ENCODE measurements at regions not wholly inside any gene's neighbourhood (a gene's known extent, or its start where the extent isn't known, plus 50 kb on each side); places are given as distances from the start of the nearest gene placed in this dataset.

DNA sequence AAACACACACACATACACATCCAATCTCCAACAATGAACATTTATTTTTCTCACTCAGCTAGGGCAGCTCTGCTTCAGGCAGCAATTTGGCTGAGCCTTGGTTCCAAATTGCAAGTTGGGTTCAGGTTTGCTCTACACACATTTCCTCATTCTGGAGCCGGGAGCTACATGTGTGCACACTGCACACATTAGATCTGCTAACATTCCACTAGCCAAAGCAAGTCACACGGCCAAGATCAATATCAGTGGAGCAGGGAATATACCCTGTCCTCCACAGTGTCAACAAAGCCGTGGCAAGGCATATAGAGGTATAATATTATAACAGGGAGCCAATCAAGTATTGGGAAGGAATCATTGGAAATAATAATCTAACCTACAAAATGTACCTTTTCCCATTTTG, 57.5 kb upstream of the PPP1R3C start:
- intact Hi-C loops (cut with DNase I, micrococcal nuclease) = no loop called here
- Histone ChIP-seq H3K9me3 (no peaks in the 10 kb centered on the region), H3K4me1 (ENCODE audit: low read depth) (no peaks in the 10 kb centered on the region), H3K36me3 (ENCODE audit: low read depth) (no peaks in the 10 kb centered on the region), H3K4me3 (no peak overlapping the region)
- TF ChIP-seq, protein P1, sequence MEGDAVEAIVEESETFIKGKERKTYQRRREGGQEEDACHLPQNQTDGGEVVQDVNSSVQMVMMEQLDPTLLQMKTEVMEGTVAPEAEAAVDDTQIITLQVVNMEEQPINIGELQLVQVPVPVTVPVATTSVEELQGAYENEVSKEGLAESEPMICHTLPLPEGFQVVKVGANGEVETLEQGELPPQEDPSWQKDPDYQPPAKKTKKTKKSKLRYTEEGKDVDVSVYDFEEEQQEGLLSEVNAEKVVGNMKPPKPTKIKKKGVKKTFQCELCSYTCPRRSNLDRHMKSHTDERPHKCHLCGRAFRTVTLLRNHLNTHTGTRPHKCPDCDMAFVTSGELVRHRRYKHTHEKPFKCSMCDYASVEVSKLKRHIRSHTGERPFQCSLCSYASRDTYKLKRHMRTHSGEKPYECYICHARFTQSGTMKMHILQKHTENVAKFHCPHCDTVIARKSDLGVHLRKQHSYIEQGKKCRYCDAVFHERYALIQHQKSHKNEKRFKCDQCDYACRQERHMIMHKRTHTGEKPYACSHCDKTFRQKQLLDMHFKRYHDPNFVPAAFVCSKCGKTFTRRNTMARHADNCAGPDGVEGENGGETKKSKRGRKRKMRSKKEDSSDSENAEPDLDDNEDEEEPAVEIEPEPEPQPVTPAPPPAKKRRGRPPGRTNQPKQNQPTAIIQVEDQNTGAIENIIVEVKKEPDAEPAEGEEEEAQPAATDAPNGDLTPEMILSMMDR (IDR thresholded peaks at IDR 0.05) = no peak
- ATAC-seq = no peak
- no peak for DNase-seq

DNA sequence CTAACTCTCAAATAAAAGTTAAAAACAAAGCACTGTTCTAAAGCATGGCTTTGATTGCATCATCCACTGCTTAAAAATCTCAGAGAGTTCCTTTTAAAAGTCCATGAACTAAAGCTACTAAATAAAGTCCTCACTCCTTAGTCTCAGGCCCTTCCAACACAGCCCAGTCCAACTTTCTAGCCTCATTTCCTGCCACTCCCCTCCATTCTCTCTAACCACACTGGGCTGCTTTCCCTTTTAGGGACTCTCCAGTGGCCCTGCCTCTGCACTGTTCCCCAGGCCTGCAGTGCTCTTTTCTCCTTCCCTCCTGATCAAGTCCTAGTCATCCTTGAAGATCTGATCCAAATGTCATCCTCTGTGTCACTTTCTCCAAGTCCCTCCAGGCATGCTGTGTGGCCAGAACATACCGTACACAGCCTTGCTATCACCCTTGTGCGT, 56.9 kb upstream of the PPP1R3C start:
- Histone ChIP-seq H3K4me1 (ENCODE audit: low read depth) (no peaks in the 10 kb centered on the region), H3K36me3 (ENCODE audit: low read depth) (no peaks in the 10 kb centered on the region), H3K9me3 (no peaks in the 10 kb centered on the region), H3K4me3 (no peak overlapping the region)
- intact Hi-C loops (cut with DNase I, micrococcal nuclease) = no loop called here
- ATAC-seq = peak; percentile 41
- DNase-seq = no peak
- TF ChIP-seq, protein P1 (IDR thresholded peaks at IDR 0.05) = no peak

DNA sequence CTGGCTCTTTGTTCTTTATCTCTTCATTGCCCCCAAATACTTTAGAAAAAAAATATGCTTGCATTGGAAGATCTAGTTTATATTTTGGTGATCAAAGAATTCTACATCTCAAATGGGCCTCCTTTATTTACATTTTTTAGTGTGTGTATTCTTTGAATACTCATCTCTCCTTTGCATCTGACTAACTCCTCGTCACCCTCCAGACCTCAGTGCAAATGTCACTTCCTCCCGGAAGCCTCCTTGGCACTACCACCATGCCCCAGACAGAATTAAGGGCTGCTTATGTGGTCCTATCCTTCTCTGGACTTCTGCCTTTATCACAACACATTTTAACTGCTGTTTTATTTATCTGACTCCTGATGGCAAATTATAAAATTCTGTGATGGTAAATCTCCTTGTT, 52.0 kb upstream of the PPP1R3C start:
- no peaks in the 10 kb centered on the region for H3K36me3 ChIP-seq (ENCODE audit: low read depth)
- H3K4me3 ChIP-seq = no peak overlapping the region
- no peak for ATAC-seq
- intact Hi-C loops (cut with DNase I, micrococcal nuclease) = no loop called here
- no peak for DNase-seq
- TF ChIP-seq, protein P1 (IDR thresholded peaks at IDR 0.05) = no peak
- no peaks in the 10 kb centered on the region for H3K9me3 ChIP-seq
- no peaks in the 10 kb centered on the region for H3K4me1 ChIP-seq (ENCODE audit: low read depth)

GRCh38 chr10:91683975-91684374, 51.1 kb upstream of the PPP1R3C start:
- no peak overlapping the region for H3K4me3 ChIP-seq
- no peaks in the 10 kb centered on the region for H3K9me3 ChIP-seq
- TF ChIP-seq, protein P1 (IDR thresholded peaks at IDR 0.05) = no peak
- ATAC-seq = no peak
- no peaks in the 10 kb centered on the region for H3K4me1 ChIP-seq (ENCODE audit: low read depth)
- intact Hi-C loops (cut with DNase I, micrococcal nuclease) = no loop called here
- no peak for DNase-seq
- no peaks in the 10 kb centered on the region for H3K36me3 ChIP-seq (ENCODE audit: low read depth)

GRCh38 chr10:91682912-91683311, 50.0 kb upstream of the PPP1R3C start:
- ATAC-seq (no peak), DNase-seq (no peak)
- Histone ChIP-seq H3K36me3 (ENCODE audit: low read depth) (no peaks in the 10 kb centered on the region), H3K4me1 (ENCODE audit: low read depth) (no peaks in the 10 kb centered on the region), H3K9me3 (no peaks in the 10 kb centered on the region), H3K4me3 (no peak overlapping the region)
- intact Hi-C loops (cut with DNase I, micrococcal nuclease) = no loop called here
- TF ChIP-seq, protein P1 (IDR thresholded peaks at IDR 0.05) = no peak

Data from mucosa of descending colon (tissue), 3 donors.